HFFc6 (cell line): ENCODE measurements at regions not wholly inside any gene's neighbourhood (a gene's known extent, or its start where the extent isn't known, plus 50 kb on each side); places are given as distances from the start of the nearest gene placed in this dataset.

Experiments used
- DNase-seq: peaks from one replicate; pipeline ENCODE4 v3.0.0-alpha.2; 2018
- H3K27ac Mint-ChIP-seq: 2 replicates; pipeline ENCODE4 v1.8.0; 2020; ENCODE audit warnings: mild to moderate bottlenecking, mixed read lengths
- H3K27me3 Mint-ChIP-seq: 2 replicates; pipeline ENCODE4 v1.8.0; 2021; ENCODE audit warnings: mild to moderate bottlenecking, moderate library complexity, mixed read lengths; ENCODE audit not compliant: insufficient read depth
- H3K36me3 Mint-ChIP-seq: 2 replicates; pipeline ENCODE4 v1.8.0; 2021; ENCODE audit warnings: low read depth, mixed read lengths
- H3K4me1 Mint-ChIP-seq: 2 replicates; pipeline ENCODE4 v1.8.0; 2020; ENCODE audit warnings: low read depth, mixed read lengths
- H3K4me3 Mint-ChIP-seq: 2 replicates; pipeline ENCODE4 v1.8.0; 2020; ENCODE audit warnings: mild to moderate bottlenecking, moderate library complexity, mixed read lengths
- H3K9me3 Mint-ChIP-seq: 2 replicates; pipeline ENCODE4 v1.8.0; 2020; ENCODE audit warnings: mild to moderate bottlenecking, mixed read lengths
- CTCF ChIP-seq: fragments of 200-600 bp; sonication (generic); IDR thresholded peaks from 2 replicates; pipeline ENCODE4 v1.5.0; 2021; ENCODE audit warnings: antibody characterized with exemption, mild to moderate bottlenecking

- H3K27ac Mint-ChIP-seq = no peak overlapping the region
- no peaks in the 10 kb centered on the region for H3K36me3 Mint-ChIP-seq
- no peak for TF ChIP-seq CTCF
- H3K4me1 Mint-ChIP-seq = no peaks in the 10 kb centered on the region
- DNase-seq = no peak
- no peaks in the 10 kb centered on the region for H3K27me3 Mint-ChIP-seq
- no peak overlapping the region for H3K4me3 Mint-ChIP-seq
- H3K9me3 Mint-ChIP-seq = no peaks in the 10 kb centered on the region
Observed at GRCh38 chr17:72555052-72555451, 434.2 kb downstream of the SOX9 start.

GRCh38 chr17:72556944-72557826 lies 436.4 kb downstream of the SOX9 start:
- no peak overlapping the region for H3K27ac Mint-ChIP-seq
- no peaks in the 10 kb centered on the region for H3K36me3 Mint-ChIP-seq
- H3K4me3 Mint-ChIP-seq = no peak overlapping the region
- H3K4me1 Mint-ChIP-seq = no peaks in the 10 kb centered on the region
- no peaks in the 10 kb centered on the region for H3K9me3 Mint-ChIP-seq
- no peaks in the 10 kb centered on the region for H3K27me3 Mint-ChIP-seq
- peak; percentile 44 for DNase-seq
- peak; percentile 96 for TF ChIP-seq CTCF

GRCh38 chr17:72558971-72559476 lies 438.2 kb downstream of the SOX9 start:
- H3K4me1 Mint-ChIP-seq = no peaks in the 10 kb centered on the region
- no peak overlapping the region for H3K4me3 Mint-ChIP-seq
- TF ChIP-seq CTCF = no peak
- no peaks in the 10 kb centered on the region; the same call in 1 of the 2 replicates for H3K27me3 Mint-ChIP-seq
- no peak for DNase-seq
- H3K9me3 Mint-ChIP-seq = no peaks in the 10 kb centered on the region
- no peaks in the 10 kb centered on the region for H3K36me3 Mint-ChIP-seq
- no peak overlapping the region for H3K27ac Mint-ChIP-seq

- DNase-seq = peak; percentile 21
- H3K4me3 Mint-ChIP-seq = no peak overlapping the region
- no peaks in the 10 kb centered on the region for H3K9me3 Mint-ChIP-seq
- no peaks in the 10 kb centered on the region for H3K4me1 Mint-ChIP-seq
- peak; percentile 96 for TF ChIP-seq CTCF
- no peak overlapping the region for H3K27ac Mint-ChIP-seq
- no peaks in the 10 kb centered on the region; the same call in 1 of the 2 replicates for H3K27me3 Mint-ChIP-seq
- no peaks in the 10 kb centered on the region for H3K36me3 Mint-ChIP-seq
Observed at GRCh38 chr17:72560303-72561247, 439.8 kb downstream of the SOX9 start.

- no peak overlapping the region for H3K4me3 Mint-ChIP-seq
- H3K4me1 Mint-ChIP-seq = peaks cover 4% of the 10 kb centered on the region
- TF ChIP-seq CTCF = no peak
- DNase-seq = no peak
- no peaks in the 10 kb centered on the region; the same call in 1 of the 2 replicates for H3K27me3 Mint-ChIP-seq
- H3K36me3 Mint-ChIP-seq = no peaks in the 10 kb centered on the region
- no peak overlapping the region for H3K27ac Mint-ChIP-seq
- H3K9me3 Mint-ChIP-seq = no peaks in the 10 kb centered on the region
Observed at GRCh38 chr17:72561266-72561665, 440.4 kb downstream of the SOX9 start.
